Ovary (tissue), 7 donors: ENCODE measurements at regions not wholly inside any gene's neighbourhood (a gene's known extent, or its start where the extent isn't known, plus 50 kb on each side); places are given as distances from the start of the nearest gene placed in this dataset.

Source experiments
- DNase-seq, 5 donors: peaks; one replicate each; pipeline ENCODE4 v3.0.0-alpha.2; 2019 to 2020
- H3K27ac ChIP-seq, 2 donors: fragments of 200-600 bp; one replicate each; pipeline versions ENCODE4 v1.5.1 to v1.8.0; 2019 to 2022
- H3K27me3 ChIP-seq: fragments of 200-600 bp; one replicate; pipeline ENCODE4 v1.8.0; 2022
- H3K36me3 ChIP-seq: fragments of 200-600 bp; sonication (generic); one replicate; pipeline ENCODE4 v1.5.1; 2019
- H3K4me1 ChIP-seq: one replicate; pipeline ENCODE4 v1.8.1; 2013; ENCODE audit warnings: mild to moderate bottlenecking, moderate library complexity; ENCODE audit not compliant: insufficient read depth
- H3K4me3 ChIP-seq: fragments of 200-600 bp; sonication (generic); one replicate; pipeline ENCODE4 v1.5.1; 2017
- H3K9me3 ChIP-seq, 2 donors: fragments of 200-600 bp in 1 of 2; sonication (generic) in 1 of 2; one replicate each; pipeline versions ENCODE4 v1.5.1 to v1.8.1; 2013 to 2019; ENCODE audit warnings: mild to moderate bottlenecking in 1 of 2, moderate library complexity in 1 of 2
- CTCF ChIP-seq, 3 donors: fragments of 450-650 bp in 2 of 3; fragments of 200-600 bp in 1 of 3; IDR thresholded peaks; one replicate each; pipeline versions ENCODE4 v1.5.1 to v1.8.0; 2016 to 2022; ENCODE audit warnings: antibody characterized with exemption in 3 of 3, mild to moderate bottlenecking in 1 of 3
- EP300 ChIP-seq: sonication (generic); formaldehyde crosslinking; IDR thresholded peaks from one replicate; pipeline ENCODE4 v1.6.1; 2017; ENCODE audit warnings: antibody characterized with exemption
- POLR2A ChIP-seq: fragments of 450-650 bp; IDR thresholded peaks from one replicate; pipeline ENCODE4 v1.6.1; 2017; ENCODE audit warnings: antibody characterized with exemption, mild to moderate bottlenecking, moderate library complexity
- WGBS, 3 donors: extraction: QIAGEN DNeasy Blood & Tissue Kit in 1 of 3; methylation state at CpG; one replicate each; pipeline versions ENCODE4 v1.1.5 to v1.1.7; 2013 to 2017; 5-methylcytosine and 5-hydroxymethylcytosine counted together
- intact Hi-C, 4 donors: fragments of 100-400 bp; cut with DNase I; formaldehyde crosslinking; loops; one replicate each; pipeline versions ENCODE4 v1.11.0 to v1.15.1; 2022 to 2023
- donor health status: DM: no; HTN: no; CAD: no; lungs with moderate emphysema.
- donor health status: DM: no; HTN: no; CAD: no.
- donor health status: Bipolar disorder and iron deficiency.
- donor health status: DM: no; HTN: no; CAD: no.
- donor health status: DM: yes; HTN: yes; CAD: no.

- no peaks in the 10 kb centered on the region for H3K4me1 ChIP-seq
- H3K4me3 ChIP-seq: no peak overlapping the region
- no peak overlapping the region for H3K27ac ChIP-seq
- intact Hi-C loops: no loop called here
- no peak for DNase-seq
- H3K36me3 ChIP-seq: no peaks in the 10 kb centered on the region
- H3K27me3 ChIP-seq: no peaks in the 10 kb centered on the region
- WGBS, 3 donors: 79 to 85% (median 80%) methylated on average over 2 of the region's 2 CpGs
- TF ChIP-seq CTCF (IDR thresholded peaks at IDR 0.05) (no peak), POLR2A (no peak), EP300 (no peak)
- no peaks in the 10 kb centered on the region for H3K9me3 ChIP-seq
Observed at GRCh38 chr3:181616088-181617070, 95.3 kb upstream of the SOX2 start.

GRCh38 chr3:181615666-181616065 is 96.1 kb upstream of the SOX2 start:
- DNase-seq: no peak
- Histone ChIP-seq H3K27me3 (no peaks in the 10 kb centered on the region), H3K4me3 (no peak overlapping the region), H3K9me3 (no peaks in the 10 kb centered on the region), H3K36me3 (no peaks in the 10 kb centered on the region), H3K27ac (no peak overlapping the region), H3K4me1 (no peaks in the 10 kb centered on the region)
- intact Hi-C loops: no loop called here
- no peak for TF ChIP-seq EP300
- TF ChIP-seq POLR2A: no peak
- no peak for TF ChIP-seq CTCF (IDR thresholded peaks at IDR 0.05)

- no peak for TF ChIP-seq CTCF (IDR thresholded peaks at IDR 0.05)
- intact Hi-C loops: no loop called here
- Histone ChIP-seq H3K4me3 (no peak overlapping the region), H3K27me3 (no peaks in the 10 kb centered on the region), H3K36me3 (no peaks in the 10 kb centered on the region), H3K4me1 (no peaks in the 10 kb centered on the region), H3K27ac (no peak overlapping the region), H3K9me3 (no peaks in the 10 kb centered on the region)
- DNase-seq: no peak
Observed at GRCh38 chr3:181614878-181615277, 96.8 kb upstream of the SOX2 start.

- Histone ChIP-seq H3K4me1 (no peaks in the 10 kb centered on the region), H3K4me3 (no peak overlapping the region), H3K27me3 (no peaks in the 10 kb centered on the region), H3K9me3 (no peaks in the 10 kb centered on the region), H3K36me3 (no peaks in the 10 kb centered on the region), H3K27ac (no peak overlapping the region)
- TF ChIP-seq POLR2A (no peak), EP300 (no peak), CTCF (IDR thresholded peaks at IDR 0.05) (no peak)
- DNase-seq: no peak
- intact Hi-C loops: no loop called here
- WGBS, 3 donors: 49 to 58% (median 55%) methylated on average over 1 of the region's 1 CpG
Observed at GRCh38 chr3:181613813-181614212, 97.9 kb upstream of the SOX2 start.
